ENCODE measurements at regions not wholly inside any gene's neighbourhood (a gene's known extent, or its start where the extent isn't known, plus 50 kb on each side); places are given as distances from the start of the nearest gene placed in this dataset.
A peak's percentile ranks its signal among the peaks of the same experiment; 100 is the strongest.
"Not testable (repeated sequence)": the region's sequence is repeated elsewhere in the genome, so short reads cannot be mapped to it uniquely, and the experiment has no call there.

GRCh38 chr21:14645702-14646101 lies 99.6 kb upstream of the SAMSN1 start:
- H3K4me3 ChIP-seq (ENCODE audit: low read depth, low read length) = no peak overlapping the region
- no peak for DNase-seq (ENCODE audit: low read depth)
- TF ChIP-seq CTCF (IDR thresholded peaks at IDR 0.05; ENCODE audit: low read depth, low read length, missing control alignments) = no peak

GRCh38 chr21:14632359-14632758 lies 86.2 kb upstream of the SAMSN1 start:
- no peak for TF ChIP-seq CTCF (IDR thresholded peaks at IDR 0.05; ENCODE audit: low read depth, low read length, missing control alignments)
- no peak overlapping the region for H3K4me3 ChIP-seq (ENCODE audit: low read depth, low read length)
- DNase-seq (ENCODE audit: low read depth) = no peak

- no peak for TF ChIP-seq CTCF (IDR thresholded peaks at IDR 0.05; ENCODE audit: low read depth, low read length, missing control alignments)
- H3K4me3 ChIP-seq (ENCODE audit: low read depth, low read length) = no peak overlapping the region
- no peak for DNase-seq (ENCODE audit: low read depth)
These were observed 84.5 kb upstream of the SAMSN1 start for GRCh38 chr21:14630556-14631069.

GRCh38 chr21:14629461-14629860 lies 83.3 kb upstream of the SAMSN1 start:
- no peak for TF ChIP-seq CTCF (IDR thresholded peaks at IDR 0.05; ENCODE audit: low read depth, low read length, missing control alignments)
- no peak for DNase-seq (ENCODE audit: low read depth)

GRCh38 chr21:14623079-14623478 lies 77.0 kb upstream of the SAMSN1 start:
- H3K4me3 ChIP-seq (ENCODE audit: low read depth, low read length); DNase-seq (ENCODE audit: low read depth): not testable (repeated sequence)

More at GRCh38 chr21:14629461-14629860, 83.3 kb upstream of the SAMSN1 start:
- no peak overlapping the region for H3K4me3 ChIP-seq (ENCODE audit: low read depth, low read length)

- DNase-seq (ENCODE audit: low read depth) = peak; percentile 50
- TF ChIP-seq CTCF (IDR thresholded peaks at IDR 0.05; ENCODE audit: low read depth, low read length, missing control alignments) = no peak
These were observed 74.0 kb upstream of the SAMSN1 start for GRCh38 chr21:14620152-14620551.

GRCh38 chr21:14617871-14618270 lies 71.8 kb upstream of the SAMSN1 start:
- no peak for TF ChIP-seq CTCF (IDR thresholded peaks at IDR 0.05; ENCODE audit: low read depth, low read length, missing control alignments)
- H3K4me3 ChIP-seq (ENCODE audit: low read depth, low read length) = no peak overlapping the region
- no peak for DNase-seq (ENCODE audit: low read depth)

More at GRCh38 chr21:14620152-14620551, 74.0 kb upstream of the SAMSN1 start:
- no peak overlapping the region for H3K4me3 ChIP-seq (ENCODE audit: low read depth, low read length)
